Upper lobe of left lung (tissue), 6 donors: ENCODE measurements at regions not wholly inside any gene's neighbourhood (a gene's known extent, or its start where the extent isn't known, plus 50 kb on each side); places are given as distances from the start of the nearest gene placed in this dataset.
"Not testable (repeated sequence)": the region's sequence is repeated elsewhere in the genome, so short reads cannot be mapped to it uniquely, and the experiment has no call there.

Source experiments
- ATAC-seq, 2 donors: fragments of 200-7000 bp; cut with Tn5 transposase; one replicate each; pipeline ENCODE4 v1.9.1; 2022; ENCODE audit warnings: mild to moderate bottlenecking in 2 of 2, moderate library complexity in 2 of 2; ENCODE audit not compliant: low FRiP score in 2 of 2
- DNase-seq, 2 donors: peaks; one replicate each; pipeline ENCODE4 v3.0.0-alpha.2; 2019 to 2020
- H3K27ac ChIP-seq, 4 donors: fragments of 200-600 bp; sonication (generic); one replicate each; pipeline ENCODE4 v1.5.1; 2016 to 2019
- H3K27me3 ChIP-seq, 4 donors: fragments of 200-600 bp; sonication (generic); one replicate each; pipeline ENCODE4 v1.5.1; 2017 to 2019
- H3K36me3 ChIP-seq, 4 donors: fragments of 200-600 bp; sonication (generic); one replicate each; pipeline ENCODE4 v1.5.1; 2016 to 2019
- H3K4me1 ChIP-seq, 4 donors: fragments of 200-600 bp; sonication (generic); one replicate each; pipeline ENCODE4 v1.5.1; 2018 to 2019
- H3K4me3 ChIP-seq, 4 donors: fragments of 200-600 bp; sonication (generic); one replicate each; pipeline ENCODE4 v1.5.1; 2017 to 2019; ENCODE audit warnings: mild to moderate bottlenecking in 2 of 4, moderate library complexity in 1 of 4
- H3K9me3 ChIP-seq, 4 donors: fragments of 200-600 bp; sonication (generic); one replicate each; pipeline ENCODE4 v1.5.1; 2018 to 2019
- CTCF ChIP-seq, 6 experiments: fragments of 450-650 bp in 4 of 6; fragments of 200-600 bp in 2 of 6; sonication (generic) in 2 of 6; IDR thresholded peaks; one replicate each; pipeline ENCODE4 v1.5.1; 2016 to 2019; ENCODE audit warnings: antibody characterized with exemption in 6 of 6
- EP300 ChIP-seq, 4 donors: sonication (generic); formaldehyde crosslinking; IDR thresholded peaks; one replicate each; pipeline ENCODE4 v1.5.1; 2017; ENCODE audit warnings: antibody characterized with exemption in 4 of 4, control low read depth in 2 of 4
- POLR2A ChIP-seq, 4 donors: fragments of 450-650 bp; IDR thresholded peaks; one replicate each; pipeline ENCODE4 v1.5.1; 2016 to 2017; ENCODE audit warnings: antibody characterized with exemption in 4 of 4, mild to moderate bottlenecking in 2 of 4
- POLR2AphosphoS5 ChIP-seq, 2 donors: sonication (generic); formaldehyde crosslinking; IDR thresholded peaks; one replicate each; pipeline ENCODE4 v1.5.1; 2017; ENCODE audit warnings: antibody characterized with exemption in 2 of 2
- WGBS, 2 donors: methylation state at CpG; one replicate each; pipeline ENCODE4 v1.1.5; 2017 to 2018; 5-methylcytosine and 5-hydroxymethylcytosine counted together
- donor health status: DM: no; HTN: no; CAD: no; lungs with moderate emphysema.
- donor health status: DM: no; HTN: yes; CAD: no; lungs with severe emphysema.

DNA sequence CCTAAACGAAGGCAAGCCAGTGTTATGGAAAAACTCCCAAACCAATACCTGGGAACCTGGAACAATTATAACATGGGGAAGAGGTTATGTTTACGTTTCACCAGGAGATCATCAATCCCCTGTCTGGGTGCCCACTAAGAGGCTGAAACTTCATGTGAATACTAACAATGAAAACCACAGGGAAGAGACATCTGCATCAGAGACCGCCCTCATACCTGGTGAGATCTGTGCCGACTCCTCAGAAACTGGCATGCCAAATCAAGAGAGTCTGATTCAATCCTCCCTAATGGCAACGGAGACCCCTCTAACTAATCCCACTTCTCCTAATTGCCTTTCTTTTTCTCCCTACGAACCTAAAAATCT lies 163.2 kb downstream of the IER5 start:
- Histone ChIP-seq H3K27ac (no peak overlapping the region), H3K4me3 (no peak overlapping the region), H3K27me3 (no peaks in the 10 kb centered on the region), H3K4me1 (no peaks in the 10 kb centered on the region), H3K9me3 (peaks cover 0 to 3% (median 0%) of the 10 kb centered on the region in 4 donors), H3K36me3 (no peaks in the 10 kb centered on the region)
- no peak for TF ChIP-seq EP300 (IDR thresholded peaks at IDR 0.05)
- no peak for TF ChIP-seq CTCF (IDR thresholded peaks at IDR 0.05)
- no peak for TF ChIP-seq POLR2A (IDR thresholded peaks at IDR 0.05)
- no peak for TF ChIP-seq POLR2AphosphoS5 (IDR thresholded peaks at IDR 0.05)
- ATAC-seq = no peak
- no peak for DNase-seq
- 47 to 48% methylated on average over 6 of the region's 6 CpGs for WGBS, 2 donors

DNA sequence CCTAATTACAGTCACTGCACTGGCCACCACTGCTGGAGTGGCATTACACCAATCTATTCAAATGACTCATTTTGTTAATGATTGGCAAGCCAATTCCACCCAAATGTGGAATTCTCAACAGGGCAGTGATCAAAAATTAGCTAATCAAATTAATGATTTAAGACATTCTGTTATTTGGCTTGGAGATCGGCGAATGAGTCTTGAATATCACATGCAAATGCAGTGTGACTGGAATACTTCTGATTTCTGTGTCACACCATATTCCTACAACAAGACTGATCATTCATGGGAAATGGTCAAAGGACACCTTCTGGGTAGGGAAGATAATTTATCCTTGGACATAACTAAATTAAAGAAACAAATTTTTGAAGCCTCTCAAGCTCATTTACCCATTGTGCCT lies 165.1 kb downstream of the IER5 start:
- 47 to 50% methylated on average over 2 of the region's 2 CpGs for WGBS, 2 donors
- not testable (repeated sequence) for H3K9me3 ChIP-seq, H3K27me3 ChIP-seq, H3K27ac ChIP-seq, DNase-seq, H3K36me3 ChIP-seq, H3K4me1 ChIP-seq, H3K4me3 ChIP-seq, ATAC-seq

GRCh38 chr1:181255270-181255929 lies 166.9 kb downstream of the IER5 start:
- Histone ChIP-seq H3K36me3 (no peaks in the 10 kb centered on the region), H3K27ac (no peak overlapping the region), H3K9me3 (no peaks in the 10 kb centered on the region), H3K4me1 (no peaks in the 10 kb centered on the region), H3K4me3 (no peak overlapping the region), H3K27me3 (no peaks in the 10 kb centered on the region)
- 55 to 72% methylated on average over 2 of the region's 2 CpGs for WGBS, 2 donors
- no peak for ATAC-seq
- DNase-seq = peak in 1 of 2 donors; percentile 80
- TF ChIP-seq POLR2AphosphoS5 (IDR thresholded peaks at IDR 0.05) (no peak), EP300 (IDR thresholded peaks at IDR 0.05) (no peak), POLR2A (IDR thresholded peaks at IDR 0.05) (no peak), CTCF (IDR thresholded peaks at IDR 0.05) (no peak)

GRCh38 chr1:181257117-181257516 lies 168.6 kb downstream of the IER5 start:
- WGBS, 2 donors = 63 to 64% methylated on average over 5 of the region's 5 CpGs
- DNase-seq (no peak), ATAC-seq (no peak)
- Histone ChIP-seq H3K4me3 (no peak overlapping the region), H3K4me1 (no peaks in the 10 kb centered on the region), H3K9me3 (no peaks in the 10 kb centered on the region), H3K27ac (no peak overlapping the region), H3K27me3 (no peaks in the 10 kb centered on the region), H3K36me3 (no peaks in the 10 kb centered on the region)
- TF ChIP-seq EP300 (IDR thresholded peaks at IDR 0.05) (no peak), CTCF (IDR thresholded peaks at IDR 0.05) (no peak), POLR2A (IDR thresholded peaks at IDR 0.05) (no peak), POLR2AphosphoS5 (IDR thresholded peaks at IDR 0.05) (no peak)

DNA sequence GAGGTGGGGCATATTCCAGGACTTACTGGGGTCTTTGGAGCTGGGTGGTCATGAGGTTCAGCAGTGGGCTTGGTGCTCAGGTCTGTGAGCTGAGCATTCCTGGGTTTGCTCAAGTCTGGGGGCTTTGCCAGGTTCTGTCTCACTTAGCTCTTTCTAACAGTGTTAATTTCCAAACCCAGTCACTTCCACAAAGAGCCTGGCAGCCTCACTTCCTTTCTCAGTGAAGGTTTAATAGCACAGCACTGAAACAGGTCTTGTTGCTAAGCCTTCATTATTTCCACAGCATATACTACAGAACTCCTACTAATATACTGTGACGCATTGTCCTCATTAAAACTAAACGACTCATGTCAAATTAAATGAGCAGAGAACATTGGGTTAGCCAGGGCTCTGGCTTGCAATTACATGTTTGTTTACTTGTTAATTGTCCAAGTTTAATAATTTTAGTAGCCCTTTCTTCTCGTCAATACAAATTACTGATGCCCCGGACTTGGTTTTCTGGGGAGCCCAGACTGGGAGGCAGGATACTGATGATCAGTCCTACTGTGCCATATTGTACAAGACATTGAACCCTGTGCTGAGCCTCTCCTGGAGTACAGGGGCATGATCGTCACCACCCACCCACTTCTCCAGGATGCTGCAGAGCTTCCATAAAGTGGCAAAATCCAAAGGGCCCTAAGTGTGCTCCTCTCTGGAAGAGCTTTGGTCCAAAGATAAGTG lies 170.7 kb downstream of the IER5 start:
- 69 to 71% methylated on average over 5 of the region's 5 CpGs for WGBS, 2 donors
- TF ChIP-seq EP300 (IDR thresholded peaks at IDR 0.05) = no peak
- no peaks in the 10 kb centered on the region for H3K27me3 ChIP-seq
- H3K9me3 ChIP-seq = no peaks in the 10 kb centered on the region
- H3K4me3 ChIP-seq = no peak overlapping the region
- no peaks in the 10 kb centered on the region for H3K36me3 ChIP-seq
- no peaks in the 10 kb centered on the region for H3K4me1 ChIP-seq
- DNase-seq (no peak), ATAC-seq (no peak)
- no peak overlapping the region for H3K27ac ChIP-seq

- WGBS, 2 donors = 89 to 93% methylated on average over 3 of the region's 3 CpGs
- Histone ChIP-seq H3K9me3 (no peaks in the 10 kb centered on the region), H3K27ac (no peak overlapping the region), H3K36me3 (no peaks in the 10 kb centered on the region), H3K4me3 (no peak overlapping the region), H3K27me3 (no peaks in the 10 kb centered on the region), H3K4me1 (no peaks in the 10 kb centered on the region)
- ATAC-seq (no peak), DNase-seq (no peak)
- TF ChIP-seq CTCF (IDR thresholded peaks at IDR 0.05) (no peak), POLR2AphosphoS5 (IDR thresholded peaks at IDR 0.05) (no peak), EP300 (IDR thresholded peaks at IDR 0.05) (no peak), POLR2A (IDR thresholded peaks at IDR 0.05) (no peak)
These were observed 171.8 kb downstream of the IER5 start for GRCh38 chr1:181260271-181260670.
